ENCODE measurements at regions not wholly inside any gene's neighbourhood (a gene's known extent, or its start where the extent isn't known, plus 50 kb on each side); places are given as distances from the start of the nearest gene placed in this dataset.

DNA sequence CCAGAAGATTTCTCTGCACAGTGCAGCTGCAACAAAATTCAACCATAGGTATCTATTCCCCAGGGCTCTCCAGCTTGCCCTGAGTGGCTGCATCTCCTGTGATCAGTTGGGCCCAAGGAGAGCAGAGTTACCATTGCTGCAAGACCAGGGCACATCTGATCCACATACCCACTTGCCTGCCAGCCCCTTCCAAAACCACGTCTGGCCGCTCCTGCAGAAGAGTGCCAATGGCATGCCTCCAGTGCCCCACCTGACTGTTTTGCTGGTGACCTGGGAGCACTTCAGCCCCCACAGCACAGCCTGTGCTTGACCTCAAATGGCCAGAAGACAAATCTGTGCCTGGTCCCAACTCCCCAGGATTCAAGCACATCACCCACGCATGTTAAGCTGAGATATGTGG, 526.1 kb upstream of the GBE1 start (continued):
- TF ChIP-seq, protein P1, sequence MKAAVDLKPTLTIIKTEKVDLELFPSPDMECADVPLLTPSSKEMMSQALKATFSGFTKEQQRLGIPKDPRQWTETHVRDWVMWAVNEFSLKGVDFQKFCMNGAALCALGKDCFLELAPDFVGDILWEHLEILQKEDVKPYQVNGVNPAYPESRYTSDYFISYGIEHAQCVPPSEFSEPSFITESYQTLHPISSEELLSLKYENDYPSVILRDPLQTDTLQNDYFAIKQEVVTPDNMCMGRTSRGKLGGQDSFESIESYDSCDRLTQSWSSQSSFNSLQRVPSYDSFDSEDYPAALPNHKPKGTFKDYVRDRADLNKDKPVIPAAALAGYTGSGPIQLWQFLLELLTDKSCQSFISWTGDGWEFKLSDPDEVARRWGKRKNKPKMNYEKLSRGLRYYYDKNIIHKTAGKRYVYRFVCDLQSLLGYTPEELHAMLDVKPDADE (IDR thresholded peaks at IDR 0.05) = no peak
- TF ChIP-seq ZNF331 (CRISPR knock-in tag; IDR thresholded peaks at IDR 0.05; ENCODE audit: low read depth) = no peak

DNA sequence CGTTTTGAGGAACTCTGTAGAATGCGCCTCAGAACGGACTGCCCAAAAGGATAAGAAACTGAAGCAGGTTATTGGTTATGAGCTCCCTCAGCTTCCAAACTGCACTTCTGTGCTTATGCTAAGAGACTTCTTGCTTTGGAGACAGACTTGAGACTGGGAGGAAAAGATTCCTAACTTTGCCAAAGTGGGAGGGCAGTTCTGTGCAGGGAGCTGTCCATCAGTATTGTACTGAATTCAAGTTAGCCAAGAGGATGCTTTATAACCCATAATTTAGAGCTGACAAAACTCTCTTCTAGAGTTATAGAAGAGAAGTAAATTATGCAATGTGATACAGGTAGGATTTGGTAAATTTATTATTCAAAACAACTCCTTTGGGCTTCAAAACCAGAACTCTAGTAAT, 519.8 kb upstream of the GBE1 start:
- Mint-ChIP-seq H3K4me1 (no peaks in the 10 kb centered on the region), H3K9me3 (no peaks in the 10 kb centered on the region), H3K27ac (no peak overlapping the region), H3K27me3 (ENCODE audit: insufficient read depth, low read depth, poor library complexity) (no peaks in the 10 kb centered on the region), H3K36me3 (ENCODE audit: low read depth) (no peaks in the 10 kb centered on the region), H3K4me3 (no peak overlapping the region)
- Histone ChIP-seq H3K4me2 (no peak overlapping the region), H3K4me1 (ENCODE audit: insufficient read depth) (no peaks in the 10 kb centered on the region), H3K27ac (ENCODE audit: low read depth) (no peak overlapping the region), H3F3A (replicated peaks; ENCODE audit: low read depth) (no peaks in the 10 kb centered on the region), H4K20me1 (replicated peaks; ENCODE audit: insufficient read depth) (no peaks in the 10 kb centered on the region), H3K36me3 (ENCODE audit: insufficient read depth) (no peaks in the 10 kb centered on the region), H3K4me3 (no peak overlapping the region), H3K27me3 (ENCODE audit: insufficient read depth) (no peaks in the 10 kb centered on the region), H2AFZ (no peak overlapping the region), H3K9me2 (ENCODE audit: insufficient read depth) (no peaks in the 10 kb centered on the region; the same call in 1 of the 2 replicates), H3K79me2 (replicated peaks; ENCODE audit: insufficient read depth) (no peaks in the 10 kb centered on the region)
- DNase-seq (ENCODE audit: low spot score) (peak; percentile 41), ATAC-seq (peak; percentile 48)
- TF ChIP-seq EZH2phosphoT487 (IDR thresholded peaks at IDR 0.05; ENCODE audit: unreplicated experiment) (no peak), POLR2AphosphoS5 (IDR thresholded peaks at IDR 0.05; ENCODE audit: low read depth) (no peak), NANOG (IDR thresholded peaks at IDR 0.05; ENCODE audit: borderline replicate concordance) (no peak), ZNF331 (CRISPR knock-in tag; IDR thresholded peaks at IDR 0.05; ENCODE audit: low read depth) (no peak), ZNF114 (CRISPR knock-in tag; IDR thresholded peaks at IDR 0.05) (no peak)
- TF ChIP-seq, protein P2, sequence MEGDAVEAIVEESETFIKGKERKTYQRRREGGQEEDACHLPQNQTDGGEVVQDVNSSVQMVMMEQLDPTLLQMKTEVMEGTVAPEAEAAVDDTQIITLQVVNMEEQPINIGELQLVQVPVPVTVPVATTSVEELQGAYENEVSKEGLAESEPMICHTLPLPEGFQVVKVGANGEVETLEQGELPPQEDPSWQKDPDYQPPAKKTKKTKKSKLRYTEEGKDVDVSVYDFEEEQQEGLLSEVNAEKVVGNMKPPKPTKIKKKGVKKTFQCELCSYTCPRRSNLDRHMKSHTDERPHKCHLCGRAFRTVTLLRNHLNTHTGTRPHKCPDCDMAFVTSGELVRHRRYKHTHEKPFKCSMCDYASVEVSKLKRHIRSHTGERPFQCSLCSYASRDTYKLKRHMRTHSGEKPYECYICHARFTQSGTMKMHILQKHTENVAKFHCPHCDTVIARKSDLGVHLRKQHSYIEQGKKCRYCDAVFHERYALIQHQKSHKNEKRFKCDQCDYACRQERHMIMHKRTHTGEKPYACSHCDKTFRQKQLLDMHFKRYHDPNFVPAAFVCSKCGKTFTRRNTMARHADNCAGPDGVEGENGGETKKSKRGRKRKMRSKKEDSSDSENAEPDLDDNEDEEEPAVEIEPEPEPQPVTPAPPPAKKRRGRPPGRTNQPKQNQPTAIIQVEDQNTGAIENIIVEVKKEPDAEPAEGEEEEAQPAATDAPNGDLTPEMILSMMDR (conservative IDR thresholded peaks at IDR 0.05; ENCODE audit: low read depth in 2 of 2) = no peak
- TF ChIP-seq, protein P1 (IDR thresholded peaks at IDR 0.05) = no peak
- TF ChIP-seq, protein P3, sequence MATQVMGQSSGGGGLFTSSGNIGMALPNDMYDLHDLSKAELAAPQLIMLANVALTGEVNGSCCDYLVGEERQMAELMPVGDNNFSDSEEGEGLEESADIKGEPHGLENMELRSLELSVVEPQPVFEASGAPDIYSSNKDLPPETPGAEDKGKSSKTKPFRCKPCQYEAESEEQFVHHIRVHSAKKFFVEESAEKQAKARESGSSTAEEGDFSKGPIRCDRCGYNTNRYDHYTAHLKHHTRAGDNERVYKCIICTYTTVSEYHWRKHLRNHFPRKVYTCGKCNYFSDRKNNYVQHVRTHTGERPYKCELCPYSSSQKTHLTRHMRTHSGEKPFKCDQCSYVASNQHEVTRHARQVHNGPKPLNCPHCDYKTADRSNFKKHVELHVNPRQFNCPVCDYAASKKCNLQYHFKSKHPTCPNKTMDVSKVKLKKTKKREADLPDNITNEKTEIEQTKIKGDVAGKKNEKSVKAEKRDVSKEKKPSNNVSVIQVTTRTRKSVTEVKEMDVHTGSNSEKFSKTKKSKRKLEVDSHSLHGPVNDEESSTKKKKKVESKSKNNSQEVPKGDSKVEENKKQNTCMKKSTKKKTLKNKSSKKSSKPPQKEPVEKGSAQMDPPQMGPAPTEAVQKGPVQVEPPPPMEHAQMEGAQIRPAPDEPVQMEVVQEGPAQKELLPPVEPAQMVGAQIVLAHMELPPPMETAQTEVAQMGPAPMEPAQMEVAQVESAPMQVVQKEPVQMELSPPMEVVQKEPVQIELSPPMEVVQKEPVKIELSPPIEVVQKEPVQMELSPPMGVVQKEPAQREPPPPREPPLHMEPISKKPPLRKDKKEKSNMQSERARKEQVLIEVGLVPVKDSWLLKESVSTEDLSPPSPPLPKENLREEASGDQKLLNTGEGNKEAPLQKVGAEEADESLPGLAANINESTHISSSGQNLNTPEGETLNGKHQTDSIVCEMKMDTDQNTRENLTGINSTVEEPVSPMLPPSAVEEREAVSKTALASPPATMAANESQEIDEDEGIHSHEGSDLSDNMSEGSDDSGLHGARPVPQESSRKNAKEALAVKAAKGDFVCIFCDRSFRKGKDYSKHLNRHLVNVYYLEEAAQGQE (IDR thresholded peaks at IDR 0.05; ENCODE audit: unreplicated experiment) = peak; percentile 75
